AG04449 (cell line): ENCODE measurements at regions not wholly inside any gene's neighbourhood (a gene's known extent, or its start where the extent isn't known, plus 50 kb on each side); places are given as distances from the start of the nearest gene placed in this dataset.
"Not testable (repeated sequence)": the region's sequence is repeated elsewhere in the genome, so short reads cannot be mapped to it uniquely, and the experiment has no call there.

Experiments
- CTCF ChIA-PET: fragments of 350-600 bp; formaldehyde crosslinking; extraction: SDS; loops from one replicate; lab custom pipeline; 2021; ENCODE audit warnings: antibody characterized with exemption; lab: Yijun Ruan, JAX
- POLR2A ChIA-PET: fragments of 400-600, 350-600 bp; formaldehyde crosslinking; extraction: SDS; loops from one replicate; lab custom pipeline; 2020; ENCODE audit warnings: antibody characterized with exemption, inconsistent platforms; lab: Yijun Ruan, JAX
- DNase-seq: peaks from one replicate; pipeline ENCODE4 v3.0.0-alpha.2; 2010; ENCODE audit warnings: low read depth, low spot score
- H3K4me3 ChIP-seq: 2 replicates; pipeline ENCODE4 v1.5.1; 2011; ENCODE audit warnings: low read depth, mild to moderate bottlenecking, control low read depth, low read length
- CTCF ChIP-seq: IDR thresholded peaks from one replicate; pipeline ENCODE4 v1.5.1; 2011; ENCODE audit warnings: mild to moderate bottlenecking, moderate library complexity, low read length, control low read depth, inconsistent platforms; ENCODE audit not compliant: insufficient read depth; ENCODE audit errors: missing control alignments

DNA sequence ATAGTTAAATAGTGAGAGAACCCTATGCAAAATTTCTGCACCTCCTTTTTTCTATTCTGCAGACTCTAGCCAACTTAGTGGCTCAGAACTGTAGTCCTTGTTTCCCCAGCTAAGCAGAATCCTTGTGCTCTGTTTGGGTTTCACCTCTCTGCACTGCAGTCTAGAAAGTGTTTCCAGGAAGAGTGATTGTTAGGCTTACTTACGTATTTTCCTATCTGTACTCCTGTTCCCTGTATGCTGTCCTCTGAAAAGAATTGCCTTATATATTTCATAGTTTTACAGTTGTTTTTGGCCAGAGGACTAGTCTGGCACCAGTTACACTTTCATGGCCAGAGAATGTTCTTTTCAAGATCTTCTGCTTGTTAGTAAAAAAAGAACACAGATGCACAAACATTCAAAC is 154.6 kb upstream of the POT1 start:
- CTCF ChIA-PET: no interaction called here
- no peak for DNase-seq
- no peak overlapping the region for H3K4me3 ChIP-seq
- TF ChIP-seq CTCF: no peak
- POLR2A ChIA-PET: no interaction called here

DNA sequence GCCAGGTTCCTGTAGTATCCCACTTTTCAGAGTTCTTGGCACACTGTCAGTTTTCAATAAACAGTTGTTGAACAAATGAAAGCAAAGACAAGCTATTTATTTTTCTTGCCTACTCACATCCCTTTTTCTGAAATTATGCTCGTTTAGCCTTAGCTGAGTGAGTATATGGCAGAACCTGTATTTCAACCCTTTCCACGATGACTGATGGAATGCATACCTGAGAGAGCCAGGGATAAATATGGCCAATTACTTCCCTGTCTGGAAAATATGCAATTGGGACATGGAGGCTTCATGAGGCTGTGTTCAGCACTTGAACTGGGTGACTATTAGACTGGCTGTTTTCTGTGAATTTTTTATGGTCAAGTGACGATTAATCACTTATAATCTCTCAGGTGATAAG is 144.5 kb upstream of the POT1 start:
- CTCF ChIA-PET: no interaction called here
- POLR2A ChIA-PET: no interaction called here
- DNase-seq: no peak

GRCh38 chr7:125065546-125065945 is 135.9 kb upstream of the POT1 start:
- ChIA-PET CTCF (no interaction called here), POLR2A (no interaction called here)
- TF ChIP-seq CTCF: no peak
- no peak overlapping the region for H3K4me3 ChIP-seq
- DNase-seq: no peak

More for the DNA sequence above, 144.5 kb upstream of the POT1 start:
- no peak for TF ChIP-seq CTCF
- H3K4me3 ChIP-seq: no peak overlapping the region

DNA sequence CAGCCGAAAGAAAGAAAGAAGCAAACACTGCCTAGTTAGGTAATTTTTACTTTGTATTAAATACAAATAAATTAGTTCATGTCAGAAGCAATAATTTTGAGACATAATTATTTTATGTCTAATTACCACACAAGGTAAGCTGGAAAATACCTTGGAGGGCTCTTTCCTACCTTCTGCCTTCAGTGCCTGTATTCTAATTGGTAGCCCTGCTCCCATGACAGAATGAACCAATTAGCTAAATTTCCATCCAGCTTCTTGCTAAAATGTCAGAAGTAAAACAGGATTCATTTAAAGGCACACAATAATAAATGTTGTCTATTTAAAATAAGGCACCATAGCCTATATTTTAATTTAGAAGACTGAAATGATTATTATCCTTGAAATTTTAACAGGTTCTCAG is 135.4 kb upstream of the POT1 start:
- ChIA-PET CTCF (no interaction called here), POLR2A (no interaction called here)
- no peak overlapping the region for H3K4me3 ChIP-seq
- TF ChIP-seq CTCF: no peak
- DNase-seq: no peak

GRCh38 chr7:125061776-125062397 is 132.3 kb upstream of the POT1 start:
- CTCF ChIA-PET: interaction anchor here (2.0 kb wide), 1 partner anchor 8 kb away, joined by 11 read pairs; no protein-coding TSS in a partner anchor
- POLR2A ChIA-PET: no interaction called here
- no peak for TF ChIP-seq CTCF
- no peak for DNase-seq
- no peak overlapping the region for H3K4me3 ChIP-seq

DNA sequence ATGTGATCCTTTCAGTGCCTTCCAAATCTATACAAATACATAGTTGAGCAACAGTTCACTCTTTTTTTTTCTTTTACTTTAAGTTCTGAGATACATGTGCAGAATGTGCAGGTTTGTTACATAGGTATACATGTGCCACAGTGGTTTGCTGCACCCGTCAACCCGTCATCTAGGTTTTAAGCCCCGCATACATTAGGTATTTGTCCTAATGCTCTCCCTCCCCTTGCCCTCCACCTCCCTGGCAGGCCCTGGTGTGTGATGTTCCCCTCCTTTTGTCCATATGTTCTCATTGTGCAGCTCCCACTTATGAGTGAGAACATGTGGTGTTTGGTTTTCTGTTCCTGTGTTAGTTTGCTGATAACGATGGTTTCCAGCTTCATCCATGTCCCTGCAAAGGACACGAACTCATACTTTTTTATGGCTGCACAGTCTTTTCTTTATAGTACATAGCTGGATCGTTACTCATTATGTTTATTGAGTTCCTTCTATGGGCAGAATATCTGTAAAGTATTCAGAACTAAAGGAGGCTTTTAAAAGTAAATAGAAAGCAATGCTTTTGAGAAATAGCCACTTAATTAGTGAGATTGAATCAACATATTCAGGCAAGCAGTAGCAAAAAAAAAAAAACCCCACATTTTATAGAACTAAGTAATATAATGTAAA is 131.6 kb upstream of the POT1 start:
- CTCF ChIA-PET: interaction anchor here (1.2 to 2.0 kb wide), 4 partner anchors 9 to 21 kb away, joined by 3 to 11 read pairs (median 6); no protein-coding TSS in a partner anchor
- DNase-seq, H3K4me3 ChIP-seq, POLR2A ChIA-PET: not testable (repeated sequence)
